ENCODE measurements at regions not wholly inside any gene's neighbourhood (a gene's known extent, or its start where the extent isn't known, plus 50 kb on each side); places are given as distances from the start of the nearest gene placed in this dataset.

- no peak overlapping the region for H3K27ac ChIP-seq (ENCODE audit: low read depth, low read length)
- no peaks in the 10 kb centered on the region for H3K9me3 ChIP-seq (ENCODE audit: control insufficient read depth in 5 of 5, low read length in 5 of 5)
- peaks cover 0 to 8% (median 3%) of the 10 kb centered on the region in 5 donors for H3K27me3 ChIP-seq (ENCODE audit: control insufficient read depth in 5 of 5, insufficient read depth in 4 of 5, low read length in 5 of 5)
- H3K4me1 ChIP-seq (ENCODE audit: control insufficient read depth in 5 of 5, insufficient read depth in 5 of 5, low read length in 5 of 5): no peaks in the 10 kb centered on the region
- H3K9ac ChIP-seq (ENCODE audit: low read length in 5 of 5): no peak overlapping the region
- no peaks in the 10 kb centered on the region for H3K36me3 ChIP-seq (ENCODE audit: control insufficient read depth in 5 of 5, insufficient read depth in 5 of 5, low read length in 5 of 5)
- H3K4me3 ChIP-seq (ENCODE audit: low read depth in 1 of 5, low read length in 5 of 5): no peak overlapping the region
These were observed 91.5 kb downstream of the PCDH1 start for GRCh38 chr5:141786700-141787099.

DNA sequence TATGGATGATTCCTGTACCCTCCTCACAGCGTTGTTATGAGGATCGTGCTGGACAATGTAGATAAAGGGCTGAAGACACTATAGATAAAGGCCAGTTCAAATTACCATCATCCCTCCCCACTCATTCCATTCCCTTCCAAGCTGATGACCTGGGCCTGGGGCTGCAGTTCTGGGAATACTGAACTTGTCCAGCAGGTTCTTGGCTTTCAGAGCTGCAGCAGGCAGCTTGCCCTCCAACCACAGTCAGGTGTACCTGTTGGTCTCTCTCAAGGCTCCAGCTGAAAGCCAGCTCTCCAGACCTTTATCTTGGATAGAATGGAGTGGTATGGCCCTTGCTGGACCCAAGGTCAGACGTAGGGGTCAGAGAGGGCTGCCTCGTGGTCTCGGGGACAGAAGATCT is 92.5 kb downstream of the PCDH1 start:
- Histone ChIP-seq H3K36me3 (ENCODE audit: control insufficient read depth in 5 of 5, insufficient read depth in 5 of 5, low read length in 5 of 5) (no peaks in the 10 kb centered on the region), H3K9ac (ENCODE audit: low read length in 5 of 5) (no peak overlapping the region), H3K27ac (ENCODE audit: low read depth, low read length) (no peak overlapping the region), H3K9me3 (ENCODE audit: control insufficient read depth in 5 of 5, low read length in 5 of 5) (no peaks in the 10 kb centered on the region), H3K27me3 (ENCODE audit: control insufficient read depth in 5 of 5, insufficient read depth in 4 of 5, low read length in 5 of 5) (peaks cover 0 to 8% (median 3%) of the 10 kb centered on the region in 5 donors), H3K4me1 (ENCODE audit: control insufficient read depth in 5 of 5, insufficient read depth in 5 of 5, low read length in 5 of 5) (no peaks in the 10 kb centered on the region), H3K4me3 (ENCODE audit: low read depth in 1 of 5, low read length in 5 of 5) (no peak overlapping the region)

GRCh38 chr5:141785135-141785534 is 93.1 kb downstream of the PCDH1 start:
- no peak overlapping the region for H3K27ac ChIP-seq (ENCODE audit: low read depth, low read length)
- H3K36me3 ChIP-seq (ENCODE audit: control insufficient read depth in 5 of 5, insufficient read depth in 5 of 5, low read length in 5 of 5): no peaks in the 10 kb centered on the region
- H3K9me3 ChIP-seq (ENCODE audit: control insufficient read depth in 5 of 5, low read length in 5 of 5): no peaks in the 10 kb centered on the region
- peaks cover 0 to 4% (median 0%) of the 10 kb centered on the region in 5 donors for H3K4me1 ChIP-seq (ENCODE audit: control insufficient read depth in 5 of 5, insufficient read depth in 5 of 5, low read length in 5 of 5)
- no peak overlapping the region for H3K9ac ChIP-seq (ENCODE audit: low read length in 5 of 5)
- H3K4me3 ChIP-seq (ENCODE audit: low read depth in 1 of 5, low read length in 5 of 5): no peak overlapping the region
- H3K27me3 ChIP-seq (ENCODE audit: control insufficient read depth in 5 of 5, insufficient read depth in 4 of 5, low read length in 5 of 5): peaks cover 0 to 8% (median 3%) of the 10 kb centered on the region in 5 donors

DNA sequence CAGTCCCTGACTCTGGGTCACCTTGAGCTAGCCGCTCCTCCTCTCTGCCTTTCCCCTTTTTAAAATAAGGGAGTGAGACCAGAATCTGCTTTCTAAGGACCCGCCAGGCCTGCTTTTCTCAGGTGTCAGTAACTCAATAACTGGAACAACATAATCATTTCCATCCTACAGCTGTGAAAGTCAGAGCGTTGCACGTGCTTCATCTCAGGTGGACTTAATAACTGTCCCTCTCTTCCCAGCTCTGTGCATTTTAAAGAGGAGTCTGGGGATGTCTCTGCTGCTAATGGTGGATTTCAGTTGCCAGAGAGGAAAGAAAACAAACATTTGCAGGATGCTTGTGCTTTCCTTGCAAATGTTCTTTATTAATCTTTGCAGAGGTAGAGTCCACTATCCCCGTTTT is 93.7 kb downstream of the PCDH1 start:
- no peak overlapping the region for H3K9ac ChIP-seq (ENCODE audit: low read length in 5 of 5)

GRCh38 chr5:141783947-141784296 is 94.3 kb downstream of the PCDH1 start:
- no peaks in the 10 kb centered on the region for H3K36me3 ChIP-seq (ENCODE audit: control insufficient read depth in 5 of 5, insufficient read depth in 5 of 5, low read length in 5 of 5)

More for the DNA sequence above, 93.7 kb downstream of the PCDH1 start:
- Histone ChIP-seq H3K9me3 (ENCODE audit: control insufficient read depth in 5 of 5, low read length in 5 of 5) (no peaks in the 10 kb centered on the region), H3K27ac (ENCODE audit: low read depth, low read length) (no peak overlapping the region), H3K4me1 (ENCODE audit: control insufficient read depth in 5 of 5, insufficient read depth in 5 of 5, low read length in 5 of 5) (peaks cover 0 to 10% (median 2%) of the 10 kb centered on the region in 5 donors), H3K27me3 (ENCODE audit: control insufficient read depth in 5 of 5, insufficient read depth in 4 of 5, low read length in 5 of 5) (peaks cover 0 to 8% (median 3%) of the 10 kb centered on the region in 5 donors), H3K36me3 (ENCODE audit: control insufficient read depth in 5 of 5, insufficient read depth in 5 of 5, low read length in 5 of 5) (no peaks in the 10 kb centered on the region), H3K4me3 (ENCODE audit: low read depth in 1 of 5, low read length in 5 of 5) (no peak overlapping the region)

GRCh38 chr5:141783005-141783946 is 94.9 kb downstream of the PCDH1 start:
- H3K9me3 ChIP-seq (ENCODE audit: control insufficient read depth in 5 of 5, low read length in 5 of 5): no peaks in the 10 kb centered on the region
- no peaks in the 10 kb centered on the region for H3K36me3 ChIP-seq (ENCODE audit: control insufficient read depth in 5 of 5, insufficient read depth in 5 of 5, low read length in 5 of 5)
- H3K9ac ChIP-seq (ENCODE audit: low read length in 5 of 5): no peak overlapping the region
- no peak overlapping the region for H3K4me3 ChIP-seq (ENCODE audit: low read depth in 1 of 5, low read length in 5 of 5)
- H3K27ac ChIP-seq (ENCODE audit: low read depth, low read length): no peak overlapping the region
- H3K4me1 ChIP-seq (ENCODE audit: control insufficient read depth in 5 of 5, insufficient read depth in 5 of 5, low read length in 5 of 5): peaks cover 0 to 13% (median 3%) of the 10 kb centered on the region in 5 donors
- peaks cover 0 to 6% (median 0%) of the 10 kb centered on the region in 5 donors for H3K27me3 ChIP-seq (ENCODE audit: control insufficient read depth in 5 of 5, insufficient read depth in 4 of 5, low read length in 5 of 5)

More at GRCh38 chr5:141783947-141784296, 94.3 kb downstream of the PCDH1 start:
- Histone ChIP-seq H3K4me1 (ENCODE audit: control insufficient read depth in 5 of 5, insufficient read depth in 5 of 5, low read length in 5 of 5) (peaks cover 0 to 13% (median 3%) of the 10 kb centered on the region in 5 donors), H3K4me3 (ENCODE audit: low read depth in 1 of 5, low read length in 5 of 5) (no peak overlapping the region), H3K27ac (ENCODE audit: low read depth, low read length) (no peak overlapping the region), H3K27me3 (ENCODE audit: control insufficient read depth in 5 of 5, insufficient read depth in 4 of 5, low read length in 5 of 5) (peaks cover 0 to 8% (median 1%) of the 10 kb centered on the region in 5 donors), H3K9ac (ENCODE audit: low read length in 5 of 5) (no peak overlapping the region), H3K9me3 (ENCODE audit: control insufficient read depth in 5 of 5, low read length in 5 of 5) (no peaks in the 10 kb centered on the region)

- H3K4me3 ChIP-seq (ENCODE audit: low read depth in 1 of 5, low read length in 5 of 5): no peak overlapping the region
- no peak overlapping the region for H3K9ac ChIP-seq (ENCODE audit: low read length in 5 of 5)
- no peaks in the 10 kb centered on the region for H3K9me3 ChIP-seq (ENCODE audit: control insufficient read depth in 5 of 5, low read length in 5 of 5)
- H3K4me1 ChIP-seq (ENCODE audit: control insufficient read depth in 5 of 5, insufficient read depth in 5 of 5, low read length in 5 of 5): peaks cover 0 to 13% (median 3%) of the 10 kb centered on the region in 5 donors
- H3K36me3 ChIP-seq (ENCODE audit: control insufficient read depth in 5 of 5, insufficient read depth in 5 of 5, low read length in 5 of 5): no peaks in the 10 kb centered on the region
- peaks cover 0 to 3% (median 0%) of the 10 kb centered on the region in 5 donors for H3K27me3 ChIP-seq (ENCODE audit: control insufficient read depth in 5 of 5, insufficient read depth in 4 of 5, low read length in 5 of 5)
- no peak overlapping the region for H3K27ac ChIP-seq (ENCODE audit: low read depth, low read length)
These were observed 96.3 kb downstream of the PCDH1 start for GRCh38 chr5:141781910-141782309.

DNA sequence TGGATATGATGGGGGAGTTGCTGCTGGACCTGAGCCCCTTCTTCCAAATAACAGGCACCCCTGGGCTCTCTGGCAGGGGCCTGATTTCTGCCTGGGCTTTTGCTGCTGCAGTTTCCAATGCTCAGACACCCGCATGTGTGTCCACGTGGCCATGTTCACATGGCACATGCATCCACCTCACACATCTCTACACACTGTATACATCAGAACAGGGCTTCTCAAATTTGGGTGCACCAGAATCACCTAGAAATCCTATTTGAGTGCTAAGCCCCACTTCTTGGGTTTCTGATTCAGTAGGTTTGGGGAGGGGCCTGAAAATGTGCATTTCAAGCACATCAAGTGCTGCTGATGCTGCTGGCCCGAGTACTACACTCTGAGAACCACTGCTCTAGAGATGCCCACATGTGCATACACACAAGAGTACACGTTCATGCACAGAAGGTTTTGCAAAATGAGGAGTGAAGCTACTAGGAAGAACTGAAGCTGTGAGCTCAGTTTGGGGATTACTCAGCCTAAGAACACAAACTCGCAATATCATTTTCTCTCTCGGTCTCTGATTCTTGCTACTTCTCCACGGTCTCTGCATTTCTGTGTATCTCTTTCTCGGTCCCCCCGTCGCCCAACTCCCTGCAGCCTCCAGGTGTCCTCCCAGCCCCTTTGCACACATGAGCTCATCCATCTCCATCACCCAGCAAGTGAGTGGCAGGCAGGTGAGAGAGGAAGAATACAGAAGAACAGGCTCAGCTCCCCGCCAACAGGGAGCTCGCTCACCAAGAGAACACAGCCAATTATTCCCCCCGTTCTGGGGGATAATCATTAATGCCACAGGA is 97.0 kb downstream of the PCDH1 start:
- Histone ChIP-seq H3K27ac (ENCODE audit: low read depth, low read length) (no peak overlapping the region), H3K9ac (ENCODE audit: low read length in 5 of 5) (no peak overlapping the region)

DNA sequence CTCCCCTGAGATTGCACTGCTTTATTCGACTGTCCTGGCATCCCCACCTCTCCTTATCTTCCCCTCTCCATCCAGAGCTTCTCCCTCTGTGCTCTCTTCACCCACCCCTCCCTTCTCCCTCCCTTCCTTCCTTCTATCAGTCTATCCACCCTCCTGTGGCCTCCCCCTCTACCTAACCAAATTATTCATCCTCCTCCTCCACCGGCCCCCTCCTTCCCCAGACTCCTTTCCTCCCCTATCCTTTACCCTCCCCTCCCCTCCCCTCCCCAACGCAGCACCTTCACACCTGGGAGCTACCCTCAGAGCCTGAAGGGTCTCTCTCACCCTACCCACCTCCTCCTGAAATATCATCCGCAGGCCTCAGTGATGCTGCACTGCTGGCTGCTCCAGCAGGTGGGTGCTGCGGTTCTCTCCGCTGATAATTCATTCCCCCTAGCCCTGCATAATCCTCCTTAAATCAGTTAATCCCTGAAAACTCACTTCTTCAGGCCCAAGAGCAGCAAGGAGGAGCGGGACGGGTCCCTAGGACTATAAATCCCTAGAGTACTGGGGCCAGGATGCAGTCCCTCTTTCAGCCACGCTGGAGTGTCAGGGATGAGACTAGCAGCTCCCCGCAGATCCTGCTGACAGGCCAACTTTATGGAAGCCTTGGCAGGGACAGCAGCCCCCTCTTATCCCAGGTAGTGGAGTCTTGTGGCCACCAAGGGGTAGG is 97.8 kb downstream of the PCDH1 start:
- Histone ChIP-seq H3K9ac (ENCODE audit: low read length in 5 of 5) (no peak overlapping the region), H3K27me3 (ENCODE audit: control insufficient read depth in 5 of 5, insufficient read depth in 4 of 5, low read length in 5 of 5) (no peaks in the 10 kb centered on the region), H3K9me3 (ENCODE audit: control insufficient read depth in 5 of 5, low read length in 5 of 5) (no peaks in the 10 kb centered on the region), H3K27ac (ENCODE audit: low read depth, low read length) (no peak overlapping the region), H3K36me3 (ENCODE audit: control insufficient read depth in 5 of 5, insufficient read depth in 5 of 5, low read length in 5 of 5) (no peaks in the 10 kb centered on the region), H3K4me1 (ENCODE audit: control insufficient read depth in 5 of 5, insufficient read depth in 5 of 5, low read length in 5 of 5) (peaks cover 0 to 13% (median 3%) of the 10 kb centered on the region in 5 donors), H3K4me3 (ENCODE audit: low read depth in 1 of 5, low read length in 5 of 5) (no peak overlapping the region)

More for the DNA sequence above, 97.0 kb downstream of the PCDH1 start:
- no peak overlapping the region for H3K4me3 ChIP-seq (ENCODE audit: low read depth in 1 of 5, low read length in 5 of 5)
- peaks cover 0 to 13% (median 3%) of the 10 kb centered on the region in 5 donors for H3K4me1 ChIP-seq (ENCODE audit: control insufficient read depth in 5 of 5, insufficient read depth in 5 of 5, low read length in 5 of 5)
- no peaks in the 10 kb centered on the region for H3K9me3 ChIP-seq (ENCODE audit: control insufficient read depth in 5 of 5, low read length in 5 of 5)
- no peaks in the 10 kb centered on the region for H3K36me3 ChIP-seq (ENCODE audit: control insufficient read depth in 5 of 5, insufficient read depth in 5 of 5, low read length in 5 of 5)
- no peaks in the 10 kb centered on the region for H3K27me3 ChIP-seq (ENCODE audit: control insufficient read depth in 5 of 5, insufficient read depth in 4 of 5, low read length in 5 of 5)
